DND-41 (cell line): ENCODE measurements at regions not wholly inside any gene's neighbourhood (a gene's known extent, or its start where the extent isn't known, plus 50 kb on each side); places are given as distances from the start of the nearest gene placed in this dataset.

Experiments
- EZH2 ChIP-seq: IDR thresholded peaks from 3 replicates; pipeline ENCODE4 v1.6.1; 2012; ENCODE audit warnings: borderline replicate concordance, low read depth, mild to moderate bottlenecking, moderate library complexity, low read length, inconsistent platforms; ENCODE audit not compliant: severe bottlenecking
- TF ChIP-seq, protein P1 (sequence below): IDR thresholded peaks from 2 replicates; pipeline ENCODE4 v1.5.1; 2012; ENCODE audit warnings: borderline replicate concordance, low read length, moderate library complexity, mild to moderate bottlenecking; ENCODE audit not compliant: poor library complexity, severe bottlenecking; ENCODE audit errors: extremely low read depth

GRCh38 chr4:45530498-45530897, 593.4 kb downstream of the GABRG1 start:
- TF ChIP-seq, protein P1, sequence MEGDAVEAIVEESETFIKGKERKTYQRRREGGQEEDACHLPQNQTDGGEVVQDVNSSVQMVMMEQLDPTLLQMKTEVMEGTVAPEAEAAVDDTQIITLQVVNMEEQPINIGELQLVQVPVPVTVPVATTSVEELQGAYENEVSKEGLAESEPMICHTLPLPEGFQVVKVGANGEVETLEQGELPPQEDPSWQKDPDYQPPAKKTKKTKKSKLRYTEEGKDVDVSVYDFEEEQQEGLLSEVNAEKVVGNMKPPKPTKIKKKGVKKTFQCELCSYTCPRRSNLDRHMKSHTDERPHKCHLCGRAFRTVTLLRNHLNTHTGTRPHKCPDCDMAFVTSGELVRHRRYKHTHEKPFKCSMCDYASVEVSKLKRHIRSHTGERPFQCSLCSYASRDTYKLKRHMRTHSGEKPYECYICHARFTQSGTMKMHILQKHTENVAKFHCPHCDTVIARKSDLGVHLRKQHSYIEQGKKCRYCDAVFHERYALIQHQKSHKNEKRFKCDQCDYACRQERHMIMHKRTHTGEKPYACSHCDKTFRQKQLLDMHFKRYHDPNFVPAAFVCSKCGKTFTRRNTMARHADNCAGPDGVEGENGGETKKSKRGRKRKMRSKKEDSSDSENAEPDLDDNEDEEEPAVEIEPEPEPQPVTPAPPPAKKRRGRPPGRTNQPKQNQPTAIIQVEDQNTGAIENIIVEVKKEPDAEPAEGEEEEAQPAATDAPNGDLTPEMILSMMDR, result no peak
- no peak for TF ChIP-seq EZH2
